ENCODE measurements at regions not wholly inside any gene's neighbourhood (a gene's known extent, or its start where the extent isn't known, plus 50 kb on each side); places are given as distances from the start of the nearest gene placed in this dataset.

DNA sequence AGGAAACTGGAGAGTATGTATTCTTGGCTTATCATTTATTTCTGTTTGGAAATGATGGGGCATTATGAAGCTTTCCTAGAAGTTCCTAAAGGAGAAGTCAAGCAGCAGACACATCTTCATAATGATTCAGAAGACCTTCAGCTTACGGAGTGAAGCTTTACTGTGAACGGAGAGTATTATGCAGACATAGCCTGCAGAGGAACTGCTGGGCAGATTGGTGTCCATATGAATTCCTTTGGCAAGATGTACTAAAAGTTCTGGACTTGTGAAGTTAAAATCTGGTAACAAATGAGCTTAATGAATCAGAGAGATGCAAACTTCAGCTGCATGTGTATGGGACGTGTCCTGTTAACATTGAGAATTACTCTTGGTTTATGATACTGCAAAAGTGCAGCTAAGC is 60.1 kb downstream of the NABP1 start:
- POLR2A ChIA-PET: interaction anchor here (0.7 kb wide), 1 partner anchor 756 kb away, joined by 3 read pairs; no protein-coding TSS in a partner anchor

DNA sequence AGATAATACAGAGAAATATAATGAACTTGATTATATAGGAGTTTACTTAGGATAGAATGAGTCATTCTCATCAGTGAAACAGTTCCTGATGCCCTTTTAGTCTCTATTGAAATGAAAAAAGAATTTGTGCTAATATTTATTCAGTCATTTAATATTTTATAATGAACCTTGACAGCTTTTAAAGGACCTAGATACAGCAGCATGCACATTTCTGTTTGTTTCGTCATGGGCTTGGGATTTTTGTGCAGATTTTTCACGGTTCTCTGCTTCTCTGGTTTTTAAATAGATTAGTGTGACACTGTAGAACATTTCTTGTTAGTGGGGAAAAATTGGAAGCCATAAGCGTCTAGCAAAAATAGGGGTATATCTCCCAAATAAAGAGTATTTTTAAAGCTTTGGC is 60.7 kb downstream of the NABP1 start:
- H3K4me1 ChIP-seq (ENCODE audit: control insufficient read depth, insufficient read depth, low read length): no peaks in the 10 kb centered on the region
- H3K4me3 ChIP-seq (ENCODE audit: low read depth, low read length): no peak overlapping the region
- no peaks in the 10 kb centered on the region for H3K36me3 ChIP-seq (ENCODE audit: control insufficient read depth in 2 of 2, insufficient read depth in 1 of 2, low read length in 2 of 2)
- ChIA-PET POLR2A (no interaction called here), CTCF (interaction anchor here (0.6 to 0.8 kb wide), 2 partner anchors 225 to 690 kb away, joined by 4 read pairs; no protein-coding TSS in a partner anchor)
- no peak overlapping the region for H3K27ac ChIP-seq (ENCODE audit: extremely low read depth, low read depth, low read length)
- no peaks in the 10 kb centered on the region for H3K9me3 ChIP-seq (ENCODE audit: control insufficient read depth, insufficient read depth, low read depth, low read length)
- TF ChIP-seq, protein P1, sequence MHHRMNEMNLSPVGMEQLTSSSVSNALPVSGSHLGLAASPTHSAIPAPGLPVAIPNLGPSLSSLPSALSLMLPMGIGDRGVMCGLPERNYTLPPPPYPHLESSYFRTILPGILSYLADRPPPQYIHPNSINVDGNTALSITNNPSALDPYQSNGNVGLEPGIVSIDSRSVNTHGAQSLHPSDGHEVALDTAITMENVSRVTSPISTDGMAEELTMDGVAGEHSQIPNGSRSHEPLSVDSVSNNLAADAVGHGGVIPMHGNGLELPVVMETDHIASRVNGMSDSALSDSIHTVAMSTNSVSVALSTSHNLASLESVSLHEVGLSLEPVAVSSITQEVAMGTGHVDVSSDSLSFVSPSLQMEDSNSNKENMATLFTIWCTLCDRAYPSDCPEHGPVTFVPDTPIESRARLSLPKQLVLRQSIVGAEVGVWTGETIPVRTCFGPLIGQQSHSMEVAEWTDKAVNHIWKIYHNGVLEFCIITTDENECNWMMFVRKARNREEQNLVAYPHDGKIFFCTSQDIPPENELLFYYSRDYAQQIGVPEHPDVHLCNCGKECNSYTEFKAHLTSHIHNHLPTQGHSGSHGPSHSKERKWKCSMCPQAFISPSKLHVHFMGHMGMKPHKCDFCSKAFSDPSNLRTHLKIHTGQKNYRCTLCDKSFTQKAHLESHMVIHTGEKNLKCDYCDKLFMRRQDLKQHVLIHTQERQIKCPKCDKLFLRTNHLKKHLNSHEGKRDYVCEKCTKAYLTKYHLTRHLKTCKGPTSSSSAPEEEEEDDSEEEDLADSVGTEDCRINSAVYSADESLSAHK (tag by site-specific recombination; IDR thresholded peaks at IDR 0.05): no peak
- TF ChIP-seq ZFP41 (tag by site-specific recombination; IDR thresholded peaks at IDR 0.05; ENCODE audit: borderline replicate concordance) (no peak), EGR2 (tag by site-specific recombination; IDR thresholded peaks at IDR 0.05; ENCODE audit: low read depth) (no peak), ZBTB8A (tag by site-specific recombination; IDR thresholded peaks at IDR 0.05) (no peak)

More for the DNA sequence above, 60.1 kb downstream of the NABP1 start:
- H3K27ac ChIP-seq (ENCODE audit: extremely low read depth, low read depth, low read length): no peak overlapping the region
- H3K36me3 ChIP-seq (ENCODE audit: control insufficient read depth in 2 of 2, insufficient read depth in 1 of 2, low read length in 2 of 2): no peaks in the 10 kb centered on the region
- CTCF ChIA-PET: interaction anchor here (0.6 to 1.1 kb wide), 3 partner anchors 19 to 689 kb away, joined by 3 to 4 read pairs (median 4); no protein-coding TSS in a partner anchor
- H3K4me1 ChIP-seq (ENCODE audit: control insufficient read depth, insufficient read depth, low read length): no peaks in the 10 kb centered on the region
- TF ChIP-seq, protein P2, sequence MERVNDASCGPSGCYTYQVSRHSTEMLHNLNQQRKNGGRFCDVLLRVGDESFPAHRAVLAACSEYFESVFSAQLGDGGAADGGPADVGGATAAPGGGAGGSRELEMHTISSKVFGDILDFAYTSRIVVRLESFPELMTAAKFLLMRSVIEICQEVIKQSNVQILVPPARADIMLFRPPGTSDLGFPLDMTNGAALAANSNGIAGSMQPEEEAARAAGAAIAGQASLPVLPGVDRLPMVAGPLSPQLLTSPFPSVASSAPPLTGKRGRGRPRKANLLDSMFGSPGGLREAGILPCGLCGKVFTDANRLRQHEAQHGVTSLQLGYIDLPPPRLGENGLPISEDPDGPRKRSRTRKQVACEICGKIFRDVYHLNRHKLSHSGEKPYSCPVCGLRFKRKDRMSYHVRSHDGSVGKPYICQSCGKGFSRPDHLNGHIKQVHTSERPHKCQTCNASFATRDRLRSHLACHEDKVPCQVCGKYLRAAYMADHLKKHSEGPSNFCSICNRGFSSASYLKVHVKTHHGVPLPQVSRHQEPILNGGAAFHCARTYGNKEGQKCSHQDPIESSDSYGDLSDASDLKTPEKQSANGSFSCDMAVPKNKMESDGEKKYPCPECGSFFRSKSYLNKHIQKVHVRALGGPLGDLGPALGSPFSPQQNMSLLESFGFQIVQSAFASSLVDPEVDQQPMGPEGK (tag by site-specific recombination; IDR thresholded peaks at IDR 0.05): no peak
- no peak for TF ChIP-seq ZNF274 (IDR thresholded peaks at IDR 0.05; ENCODE audit: low read length)
- no peak for TF ChIP-seq ZNF274 (tag by site-specific recombination; IDR thresholded peaks at IDR 0.05; ENCODE audit: borderline replicate concordance)
- TF ChIP-seq, protein P3, sequence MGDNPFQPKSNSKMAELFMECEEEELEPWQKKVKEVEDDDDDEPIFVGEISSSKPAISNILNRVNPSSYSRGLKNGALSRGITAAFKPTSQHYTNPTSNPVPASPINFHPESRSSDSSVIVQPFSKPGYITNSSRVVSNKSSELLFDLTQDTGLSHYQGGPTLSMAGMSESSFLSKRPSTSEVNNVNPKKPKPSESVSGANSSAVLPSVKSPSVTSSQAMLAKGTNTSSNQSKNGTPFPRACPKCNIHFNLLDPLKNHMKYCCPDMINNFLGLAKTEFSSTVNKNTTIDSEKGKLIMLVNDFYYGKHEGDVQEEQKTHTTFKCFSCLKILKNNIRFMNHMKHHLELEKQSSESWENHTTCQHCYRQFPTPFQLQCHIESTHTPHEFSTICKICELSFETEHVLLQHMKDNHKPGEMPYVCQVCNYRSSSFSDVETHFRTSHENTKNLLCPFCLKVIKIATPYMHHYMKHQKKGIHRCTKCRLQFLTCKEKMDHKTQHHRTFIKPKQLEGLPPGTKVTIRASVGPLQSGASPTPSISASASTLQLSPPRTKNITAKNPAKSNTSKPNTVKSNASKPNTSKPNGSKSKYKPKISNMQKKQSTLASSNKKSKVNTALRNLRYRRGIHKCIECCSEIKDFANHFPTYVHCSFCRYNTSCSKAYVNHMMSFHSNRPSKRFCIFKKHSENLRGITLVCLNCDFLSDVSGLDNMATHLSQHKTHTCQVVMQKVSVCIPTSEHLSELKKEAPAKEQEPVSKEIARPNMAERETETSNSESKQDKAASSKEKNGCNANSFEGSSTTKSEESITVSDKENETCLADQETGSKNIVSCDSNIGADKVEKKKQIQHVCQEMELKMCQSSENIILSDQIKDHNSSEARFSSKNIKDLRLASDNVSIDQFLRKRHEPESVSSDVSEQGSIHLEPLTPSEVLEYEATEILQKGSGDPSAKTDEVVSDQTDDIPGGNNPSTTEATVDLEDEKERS (tag by site-specific recombination; IDR thresholded peaks at IDR 0.05): no peak
- TF ChIP-seq ZNF623 (tag by site-specific recombination; IDR thresholded peaks at IDR 0.05): no peak
- TF ChIP-seq SP2 (tag by site-specific recombination; IDR thresholded peaks at IDR 0.05): no peak
- no peak for TF ChIP-seq FEZF1 (tag by site-specific recombination; IDR thresholded peaks at IDR 0.05)
- no peak for TF ChIP-seq ZNF354C (tag by site-specific recombination; IDR thresholded peaks at IDR 0.05; ENCODE audit: borderline replicate concordance, low read depth)
- TF ChIP-seq, protein P4, sequence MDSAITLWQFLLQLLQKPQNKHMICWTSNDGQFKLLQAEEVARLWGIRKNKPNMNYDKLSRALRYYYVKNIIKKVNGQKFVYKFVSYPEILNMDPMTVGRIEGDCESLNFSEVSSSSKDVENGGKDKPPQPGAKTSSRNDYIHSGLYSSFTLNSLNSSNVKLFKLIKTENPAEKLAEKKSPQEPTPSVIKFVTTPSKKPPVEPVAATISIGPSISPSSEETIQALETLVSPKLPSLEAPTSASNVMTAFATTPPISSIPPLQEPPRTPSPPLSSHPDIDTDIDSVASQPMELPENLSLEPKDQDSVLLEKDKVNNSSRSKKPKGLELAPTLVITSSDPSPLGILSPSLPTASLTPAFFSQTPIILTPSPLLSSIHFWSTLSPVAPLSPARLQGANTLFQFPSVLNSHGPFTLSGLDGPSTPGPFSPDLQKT (IDR thresholded peaks at IDR 0.05; ENCODE audit: borderline replicate concordance, low read depth, low read length): no peak
- no peak for TF ChIP-seq ZNF155 (tag by site-specific recombination; IDR thresholded peaks at IDR 0.05)
- no peak for TF ChIP-seq ZNF140 (tag by site-specific recombination; IDR thresholded peaks at IDR 0.05)
- no peak overlapping the region for H3K4me3 ChIP-seq (ENCODE audit: low read depth, low read length)
- no peaks in the 10 kb centered on the region for H3K9me3 ChIP-seq (ENCODE audit: control insufficient read depth, insufficient read depth, low read depth, low read length)

All from HEK293 (cell line).